AG04450 (cell line): ENCODE measurements at regions not wholly inside any gene's neighbourhood (a gene's known extent, or its start where the extent isn't known, plus 50 kb on each side); places are given as distances from the start of the nearest gene placed in this dataset.

Source experiments
- CTCF ChIA-PET: fragments of 300-600, 350-600 bp; formaldehyde crosslinking; extraction: SDS; loops from one replicate; lab custom pipeline; 2022; ENCODE audit warnings: antibody characterized with exemption, inconsistent platforms; lab: Charles Lee
- POLR2A ChIA-PET: fragments of 350-600 bp; formaldehyde crosslinking; extraction: SDS; loops from one replicate; lab custom pipeline; 2021; ENCODE audit warnings: antibody characterized with exemption, inconsistent platforms; lab: Yijun Ruan, JAX
- DNase-seq: peaks from one replicate; pipeline ENCODE4 v3.0.0-alpha.2; 2011; ENCODE audit warnings: low read depth, low spot score
- H3K27ac ChIP-seq: one replicate; pipeline ENCODE4 v1.5.1; 2012; ENCODE audit warnings: low read depth, low read length, control low read depth
- H3K27me3 ChIP-seq: one replicate; pipeline ENCODE4 v1.6.0; 2012; ENCODE audit warnings: low read length; ENCODE audit not compliant: control insufficient read depth, insufficient read depth
- H3K4me3 ChIP-seq: 2 replicates; pipeline ENCODE4 v1.5.1; 2011; ENCODE audit warnings: mild to moderate bottlenecking, low read depth, low read length, control low read depth
- H3K9me3 ChIP-seq: 2 replicates; pipeline ENCODE4 v1.5.1; 2012; ENCODE audit warnings: low read length; ENCODE audit not compliant: control insufficient read depth, insufficient read depth
- CTCF ChIP-seq: IDR thresholded peaks from 2 replicates; pipeline ENCODE4 v1.5.1; 2011; ENCODE audit warnings: low read depth, low read length, control low read depth, inconsistent platforms

- ChIA-PET POLR2A (no interaction called here), CTCF (no interaction called here)
- Histone ChIP-seq H3K27me3 (no peaks in the 10 kb centered on the region), H3K4me3 (no peak overlapping the region), H3K27ac (no peak overlapping the region), H3K9me3 (peaks cover 57% of the 10 kb centered on the region)
- no peak for TF ChIP-seq CTCF
- DNase-seq, result no peak
Measured at GRCh38 chr14:104238424-104239184, 100.2 kb downstream of the KIF26A start.

GRCh38 chr14:104239185-104239775, 100.9 kb downstream of the KIF26A start:
- DNase-seq, result no peak
- TF ChIP-seq CTCF, result no peak
- H3K9me3 ChIP-seq, result peaks cover 54% of the 10 kb centered on the region
- ChIA-PET POLR2A (no interaction called here), CTCF (no interaction called here)
- H3K27ac ChIP-seq, result no peak overlapping the region
- H3K4me3 ChIP-seq, result no peak overlapping the region
- no peaks in the 10 kb centered on the region for H3K27me3 ChIP-seq

GRCh38 chr14:104239861-104240301, 101.5 kb downstream of the KIF26A start:
- CTCF ChIA-PET, result no interaction called here
- no peak for DNase-seq
- Histone ChIP-seq H3K27me3 (no peaks in the 10 kb centered on the region), H3K27ac (no peak overlapping the region), H3K4me3 (no peak overlapping the region), H3K9me3 (peaks cover 57% of the 10 kb centered on the region)
- POLR2A ChIA-PET, result no interaction called here
- no peak for TF ChIP-seq CTCF

DNA sequence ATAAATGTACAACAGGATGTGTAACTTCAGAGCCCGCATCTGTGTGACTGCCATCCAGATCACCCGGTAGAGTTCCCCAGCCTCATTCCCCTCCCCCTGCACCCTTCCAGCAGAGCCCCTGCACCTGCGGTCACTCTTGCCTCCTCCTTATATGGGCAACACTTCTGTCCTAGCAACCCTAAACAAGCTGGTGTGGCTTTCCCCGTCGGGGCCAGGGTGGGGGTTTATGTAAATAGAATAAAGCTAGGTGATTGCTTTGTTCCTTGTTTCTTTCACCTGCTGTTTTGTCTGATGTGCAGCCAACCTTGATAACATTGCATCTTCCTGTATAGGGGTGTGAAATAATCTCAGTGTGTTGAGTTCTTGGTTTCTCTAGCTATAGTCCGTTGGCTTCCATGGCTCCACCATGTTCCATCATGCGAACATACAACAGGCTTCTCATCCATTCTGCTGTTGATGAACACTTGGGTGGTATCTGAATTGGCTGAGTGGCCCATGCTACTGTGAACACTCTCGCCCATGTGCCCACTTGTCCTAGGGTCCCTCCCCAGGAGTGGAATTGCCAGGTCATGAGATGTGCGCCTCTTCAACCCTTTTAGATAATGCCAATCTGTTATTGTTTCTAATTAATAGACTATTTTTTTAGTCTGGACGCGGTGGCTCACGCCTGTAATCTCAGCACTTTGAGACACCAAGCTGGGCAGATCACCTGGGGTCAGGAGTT, 102.2 kb downstream of the KIF26A start:
- POLR2A ChIA-PET, result no interaction called here
- CTCF ChIA-PET, result no interaction called here
- TF ChIP-seq CTCF, result no peak

GRCh38 chr14:104243200-104243599, 104.8 kb downstream of the KIF26A start:
- no peak for DNase-seq
- Histone ChIP-seq H3K27me3 (no peaks in the 10 kb centered on the region), H3K9me3 (peaks cover 62% of the 10 kb centered on the region), H3K27ac (no peak overlapping the region), H3K4me3 (no peak overlapping the region)
- ChIA-PET CTCF (no interaction called here), POLR2A (no interaction called here)
- TF ChIP-seq CTCF, result no peak

More for the DNA sequence above, 102.2 kb downstream of the KIF26A start:
- H3K9me3 ChIP-seq, result peaks cover 60% of the 10 kb centered on the region
- H3K4me3 ChIP-seq, result no peak overlapping the region
- no peak overlapping the region for H3K27ac ChIP-seq
- no peak for DNase-seq
- no peaks in the 10 kb centered on the region for H3K27me3 ChIP-seq
